NCI-H748 (cell line): ENCODE measurements at regions not wholly inside any gene's neighbourhood (a gene's known extent, or its start where the extent isn't known, plus 50 kb on each side); places are given as distances from the start of the nearest gene placed in this dataset.

ENCODE experiments used
- DNase-seq: peaks from one replicate; lab custom pipeline; 2025; ENCODE audit not compliant: unreplicated experiment; lab: John Stamatoyannopoulos, UW

DNA sequence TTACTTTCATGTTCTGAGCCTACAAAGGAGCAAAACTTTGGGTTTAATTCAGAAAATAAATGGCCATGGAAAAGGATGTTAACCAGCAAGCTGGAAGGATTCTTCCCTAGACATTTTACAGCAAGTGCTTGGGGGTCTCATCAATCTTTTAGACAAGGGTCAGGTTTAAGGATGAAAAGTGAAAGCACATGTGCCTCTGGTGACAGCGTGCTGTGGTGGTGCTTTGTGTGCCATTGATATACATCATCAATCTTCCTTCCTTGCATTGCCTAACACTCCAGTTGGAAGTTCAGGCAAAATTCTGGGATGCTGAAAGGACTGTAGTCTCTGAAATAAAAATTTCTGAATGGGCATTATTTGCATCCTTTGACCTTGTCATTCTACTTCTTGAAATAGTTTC is 171.2 kb downstream of the KCNE4 start:
- no peak for DNase-seq

DNA sequence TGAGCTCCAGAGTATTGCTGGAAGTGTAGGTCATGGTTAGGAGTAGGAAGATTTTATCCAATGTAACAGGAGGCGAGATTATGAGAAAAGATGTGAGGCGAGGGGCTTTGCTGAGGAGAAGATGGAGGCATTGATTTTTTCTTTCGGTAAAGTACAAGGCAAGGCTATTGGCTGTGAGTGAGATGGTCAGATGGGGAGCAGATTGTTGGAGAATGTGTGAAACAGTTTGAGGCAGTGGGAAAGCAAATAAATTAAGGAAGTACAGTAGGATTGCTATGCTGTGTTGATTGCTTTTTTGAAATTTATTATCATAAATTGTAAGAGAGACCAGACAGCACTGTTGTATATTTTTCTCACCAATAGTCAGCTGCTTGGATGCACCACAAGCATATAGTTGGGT is 173.3 kb downstream of the KCNE4 start:
- DNase-seq: no peak

DNA sequence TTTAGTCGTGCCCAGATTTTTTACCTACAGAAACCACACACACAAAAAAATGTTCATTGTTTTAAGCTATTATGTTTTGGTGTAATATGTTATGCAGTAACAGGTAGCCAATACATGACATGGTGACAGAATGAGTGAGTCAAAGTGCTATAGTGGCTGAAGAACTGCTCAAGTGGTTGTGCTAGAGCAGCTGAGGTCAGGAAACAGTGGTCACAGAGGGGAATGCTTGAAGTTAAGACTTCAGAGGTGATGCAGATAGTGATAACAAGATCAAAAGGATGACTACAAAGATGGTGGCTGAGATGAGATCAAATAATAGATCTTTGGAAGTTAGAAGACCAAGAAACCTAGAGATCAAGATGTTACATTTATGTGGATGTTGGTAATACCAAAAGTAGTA is 174.3 kb downstream of the KCNE4 start:
- DNase-seq: no peak

DNA sequence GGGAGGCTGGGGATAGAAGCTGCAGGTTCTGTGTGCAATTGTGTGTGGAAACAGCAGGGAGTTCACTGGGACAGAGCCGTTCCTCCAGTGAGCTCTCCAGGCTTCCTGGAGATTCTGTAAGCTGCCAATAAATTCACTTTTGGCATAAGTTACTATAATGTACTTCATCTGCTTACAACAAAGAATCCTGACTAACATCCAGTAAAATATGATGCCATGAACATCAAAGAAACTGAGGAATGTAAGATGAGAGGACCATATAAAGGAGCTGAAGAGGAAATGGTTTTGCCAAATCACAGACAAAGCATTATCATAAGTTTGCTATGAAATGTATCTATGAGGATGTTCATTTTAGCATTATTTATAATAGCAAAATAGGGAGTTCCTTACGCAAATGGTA is 175.3 kb downstream of the KCNE4 start:
- DNase-seq: no peak

DNA sequence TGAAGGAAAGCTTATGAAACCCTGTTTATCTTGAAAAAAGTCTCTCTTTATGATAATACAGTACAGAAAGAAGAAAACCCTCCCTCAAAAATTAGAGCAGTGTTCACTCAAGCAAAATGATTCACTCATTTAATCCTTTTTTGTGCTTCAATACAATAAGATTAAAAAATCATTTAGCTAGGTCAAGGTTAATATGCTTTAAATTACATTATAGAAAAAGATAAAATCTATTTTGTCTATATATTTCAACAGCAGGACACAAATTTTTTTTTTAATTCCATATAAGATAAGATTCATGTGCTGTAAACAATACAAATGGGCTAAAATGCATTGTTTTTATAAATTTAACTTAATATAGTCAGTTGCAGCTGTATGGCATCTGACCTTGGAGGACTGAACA is 176.9 kb downstream of the KCNE4 start:
- DNase-seq: no peak

DNA sequence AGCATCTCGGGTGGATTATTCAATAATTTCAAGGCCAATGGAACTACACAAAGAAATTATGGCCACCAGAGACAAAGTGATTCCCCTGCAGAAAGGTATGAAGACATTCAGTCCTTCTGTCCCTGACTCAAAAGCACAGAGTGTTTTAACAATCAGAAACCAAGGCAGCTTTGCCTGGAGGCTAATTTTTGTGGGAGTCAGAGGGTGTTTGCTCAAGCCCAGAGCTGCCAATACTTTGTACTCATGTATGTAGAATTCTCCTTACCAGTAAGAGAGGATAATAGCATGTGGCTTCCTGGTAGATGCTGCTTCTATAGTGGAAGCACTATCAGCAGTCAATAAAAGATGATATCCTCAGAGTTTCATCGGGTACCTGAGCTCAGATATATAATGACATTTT is 178.4 kb downstream of the KCNE4 start:
- no peak for DNase-seq

DNA sequence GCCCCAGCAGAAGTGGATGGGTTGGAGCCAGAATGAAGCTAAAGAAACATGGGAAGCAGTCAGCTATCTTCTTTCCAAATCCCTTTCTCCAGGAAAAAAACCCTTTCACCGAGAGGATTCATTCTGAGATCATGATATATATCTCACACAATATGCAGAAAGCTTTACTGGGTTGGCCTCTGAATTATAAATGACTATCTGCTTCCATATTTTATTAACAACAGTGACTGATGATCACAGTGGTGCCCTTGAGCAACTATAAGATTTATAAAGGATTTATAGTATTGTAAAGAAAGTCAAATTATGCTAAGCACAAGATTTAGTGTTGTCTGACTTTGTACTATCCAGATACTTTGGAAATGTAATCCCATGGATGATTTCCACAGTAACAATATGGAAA is 180.3 kb downstream of the KCNE4 start:
- DNase-seq: no peak

DNA sequence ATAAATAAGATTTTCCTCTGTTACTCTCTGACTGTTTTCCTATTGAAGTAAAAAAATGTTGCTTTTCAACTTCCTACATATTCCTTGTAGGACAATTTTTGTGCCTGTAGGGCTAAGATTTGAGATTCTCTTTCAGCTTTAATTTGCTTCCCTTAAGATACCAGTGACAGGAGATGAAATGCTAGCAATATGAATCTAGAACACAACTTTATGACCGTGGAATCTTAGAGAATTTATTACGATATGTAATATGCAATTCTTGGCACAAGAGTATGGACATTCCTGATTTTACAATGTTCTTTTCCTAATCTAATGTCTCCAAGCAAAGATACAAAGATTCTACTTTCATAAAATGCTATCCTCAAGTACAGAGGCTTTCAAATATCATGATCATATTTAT is 180.9 kb downstream of the KCNE4 start:
- DNase-seq: no peak

DNA sequence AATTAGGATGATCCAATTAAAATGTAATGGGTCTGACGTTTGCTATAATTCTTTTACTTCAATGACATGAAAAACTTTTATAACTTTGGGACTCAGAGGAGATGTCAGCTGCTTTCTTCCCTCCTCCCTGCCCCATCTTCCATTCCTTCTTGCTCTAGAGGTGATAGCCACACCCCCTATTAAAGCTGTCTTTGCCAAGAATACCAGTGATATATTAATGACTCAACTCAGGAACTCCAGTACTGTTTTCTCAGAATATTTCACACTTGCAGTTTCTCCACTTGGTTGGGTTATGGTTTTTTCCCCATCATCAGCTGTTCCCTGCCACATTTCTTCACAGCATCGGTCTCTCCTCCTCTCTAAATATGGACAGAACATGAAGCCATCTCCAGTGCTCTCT is 184.0 kb downstream of the KCNE4 start:
- DNase-seq: no peak

DNA sequence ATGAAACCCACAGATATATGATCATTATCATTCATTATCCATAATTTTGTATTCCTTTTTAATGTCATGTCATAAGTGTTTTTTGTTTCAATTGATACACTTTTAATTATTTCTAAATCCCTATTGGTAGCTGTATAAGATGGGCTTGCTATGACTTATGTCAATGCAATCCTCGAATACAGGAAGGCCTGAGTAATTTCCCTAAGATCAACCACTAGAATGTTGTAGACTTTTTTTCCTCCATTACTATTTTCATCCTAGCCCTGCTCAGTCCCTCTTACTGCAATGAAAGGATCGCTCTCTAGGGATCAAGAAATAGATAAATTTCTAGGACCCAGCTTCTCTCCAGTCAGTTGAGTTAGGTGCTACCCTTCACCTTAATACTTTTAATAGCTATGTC is 186.3 kb downstream of the KCNE4 start:
- DNase-seq: no peak

DNA sequence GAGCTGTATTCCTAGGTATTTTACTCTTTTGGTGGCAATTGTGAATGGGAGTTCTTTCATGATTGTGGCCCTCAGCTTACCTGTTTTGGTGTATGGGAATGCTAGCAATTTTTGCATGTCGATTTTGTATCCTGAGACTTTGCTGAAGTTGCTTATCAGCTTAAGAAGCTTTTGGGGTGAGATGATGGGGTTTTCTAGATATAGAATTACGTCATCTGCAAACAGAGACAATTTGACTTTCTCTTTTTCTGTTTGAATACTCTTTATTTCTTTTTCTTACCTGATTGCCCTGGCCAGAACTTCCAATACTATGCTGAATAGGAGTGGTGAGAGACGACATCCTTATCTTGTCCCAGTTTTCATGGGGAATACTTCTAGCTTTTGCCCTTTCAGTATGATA is 191.2 kb downstream of the KCNE4 start:
- no peak for DNase-seq

DNA sequence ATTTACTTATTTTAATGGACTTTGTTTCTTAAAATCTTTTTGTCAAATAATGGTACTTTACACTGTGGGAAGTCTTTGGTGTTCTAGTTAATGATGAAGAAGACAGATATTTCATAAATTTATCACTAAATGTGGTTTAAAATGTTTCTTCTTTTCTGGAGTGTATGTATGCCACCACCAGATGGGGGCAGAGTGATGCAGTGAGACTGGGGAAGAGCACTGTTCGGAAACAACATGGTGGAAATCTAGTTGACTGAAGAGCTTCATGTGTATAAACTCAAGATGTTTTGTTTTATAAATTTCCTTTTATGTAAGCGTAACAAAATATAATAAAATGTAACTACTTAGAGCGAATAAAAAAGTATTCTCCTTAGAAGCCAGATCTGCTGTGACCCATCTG is 195.1 kb downstream of the KCNE4 start:
- peak; percentile 64 for DNase-seq

DNA sequence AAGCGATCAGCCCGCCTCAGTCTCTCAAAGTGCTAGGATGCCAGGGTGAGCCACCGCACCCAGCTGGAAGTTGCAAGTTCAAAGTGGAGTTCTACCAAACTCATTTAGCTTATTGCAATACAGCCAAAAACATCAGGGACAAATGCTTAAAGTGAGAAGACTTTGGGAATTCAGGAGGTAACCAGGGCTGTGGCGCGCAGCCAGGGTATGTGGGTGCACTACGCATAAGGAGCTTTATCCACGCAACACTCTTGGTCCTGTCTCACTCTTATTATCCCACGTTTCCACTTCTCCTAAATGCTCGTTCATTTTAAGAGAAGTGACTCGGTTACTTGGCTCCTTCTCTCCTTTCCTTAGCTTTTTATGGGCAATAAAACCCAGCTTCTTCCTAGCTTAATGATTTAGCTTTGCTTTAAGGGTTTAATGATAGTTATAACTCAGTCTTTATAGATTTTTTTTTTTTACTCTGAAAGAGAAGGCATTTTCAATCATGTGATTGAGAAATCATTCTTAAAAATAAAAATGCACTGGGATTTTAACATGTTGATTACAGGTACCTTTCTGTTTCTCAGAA is 199.8 kb downstream of the KCNE4 start:
- no peak for DNase-seq

DNA sequence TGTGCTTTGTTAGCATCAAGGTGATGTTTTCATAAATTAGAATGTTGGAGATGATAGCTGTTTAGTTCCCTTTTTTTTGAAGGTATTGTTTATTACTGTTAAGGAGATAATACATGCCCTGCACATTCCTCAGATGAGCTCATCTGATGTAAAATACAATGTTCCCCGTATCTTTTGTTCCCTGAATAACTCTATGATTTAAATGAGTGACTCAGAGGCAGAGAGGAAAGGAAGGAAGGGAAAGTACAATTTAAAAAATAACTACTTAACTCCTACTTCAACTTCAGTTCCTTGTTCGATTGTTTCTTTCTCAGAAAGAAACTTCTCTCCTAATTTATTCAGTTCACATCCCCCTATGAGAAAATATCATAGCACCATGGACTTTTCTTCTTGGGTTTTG is 208.7 kb downstream of the KCNE4 start:
- DNase-seq: no peak

DNA sequence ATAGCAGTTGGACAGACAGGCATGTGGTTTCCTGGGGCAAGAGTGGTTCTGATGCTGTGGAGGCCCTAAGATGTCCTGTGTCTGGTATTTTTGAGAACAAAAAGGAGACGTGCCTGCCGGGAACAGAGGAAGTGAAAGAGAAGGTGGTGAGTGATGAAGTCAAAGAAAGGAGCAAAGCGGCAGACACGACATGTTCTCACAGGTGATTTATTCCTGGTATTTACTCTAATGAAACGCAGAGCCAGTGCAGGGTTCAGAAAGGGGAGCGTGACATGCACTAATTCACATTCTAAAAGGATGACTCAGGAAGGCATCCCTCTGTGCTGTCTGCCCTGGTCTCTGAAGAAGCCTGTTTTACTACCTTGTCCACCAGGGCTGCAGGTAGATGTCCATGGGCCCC is 211.0 kb downstream of the KCNE4 start:
- no peak for DNase-seq

DNA sequence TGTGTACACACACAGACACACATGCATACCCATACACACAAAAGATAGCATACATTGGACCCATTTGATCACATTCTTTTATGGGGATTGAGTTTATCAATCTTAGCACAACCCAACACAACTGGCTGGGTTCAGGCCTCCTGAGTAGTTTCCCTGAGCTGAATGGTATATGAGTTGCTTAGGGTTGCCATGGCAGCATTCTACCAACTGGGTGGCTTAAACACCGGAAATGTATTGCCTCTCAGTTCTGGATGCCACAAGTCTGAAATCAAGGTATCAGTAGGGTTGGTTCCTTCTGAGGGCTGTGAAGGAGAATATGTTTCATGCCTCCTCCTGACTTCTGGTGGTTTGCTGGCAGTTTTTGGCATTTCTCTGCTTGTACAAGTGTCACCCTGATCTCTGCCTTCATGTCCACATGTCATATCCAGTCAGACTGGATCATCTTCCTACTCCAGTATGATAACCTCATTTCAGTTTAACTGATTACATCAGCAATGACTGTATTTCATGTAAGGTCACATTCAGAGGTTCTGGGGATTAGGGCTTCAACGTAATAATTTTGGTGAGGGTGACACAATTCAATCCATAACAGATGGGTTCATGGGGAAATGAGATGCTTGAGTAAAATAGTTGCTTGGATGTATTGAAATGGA is 212.7 kb downstream of the KCNE4 start:
- DNase-seq: peak; percentile 6

DNA sequence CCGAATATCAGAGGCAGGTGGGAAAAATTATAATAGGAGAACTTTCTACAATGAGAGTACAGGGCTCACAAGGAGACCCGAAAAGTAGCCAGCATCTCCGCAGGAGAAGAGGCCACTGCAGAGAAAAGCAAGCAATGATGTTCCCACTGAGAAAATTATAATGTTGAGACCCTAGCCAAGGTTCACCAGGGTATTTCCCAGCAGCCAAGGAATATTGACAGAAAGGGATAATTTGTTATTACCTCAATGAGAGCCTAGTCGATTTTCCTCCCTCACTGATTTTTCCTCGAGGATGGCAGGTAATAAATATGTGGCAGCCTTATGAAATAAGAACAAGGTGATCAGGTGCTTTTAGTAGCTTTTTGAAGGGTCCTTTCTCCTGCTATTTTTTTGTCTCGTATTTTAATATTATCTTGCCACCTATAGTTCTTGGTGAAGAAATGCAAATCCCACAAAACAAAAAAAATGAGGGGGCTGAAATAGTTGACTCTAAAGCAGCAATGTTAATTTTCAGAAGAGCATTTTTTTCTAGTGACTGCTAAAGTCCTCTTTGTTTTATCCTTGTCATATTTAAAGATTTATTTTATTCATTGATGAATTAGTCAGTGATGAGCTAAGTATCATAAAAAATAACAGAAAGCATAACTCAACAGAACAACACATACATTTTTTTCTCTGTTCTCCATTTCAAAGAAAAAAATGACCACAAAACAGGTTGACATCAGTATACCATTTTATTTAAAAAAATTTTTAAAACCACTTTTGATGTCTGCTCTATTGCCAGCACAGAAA is 215.4 kb downstream of the KCNE4 start:
- no peak for DNase-seq

DNA sequence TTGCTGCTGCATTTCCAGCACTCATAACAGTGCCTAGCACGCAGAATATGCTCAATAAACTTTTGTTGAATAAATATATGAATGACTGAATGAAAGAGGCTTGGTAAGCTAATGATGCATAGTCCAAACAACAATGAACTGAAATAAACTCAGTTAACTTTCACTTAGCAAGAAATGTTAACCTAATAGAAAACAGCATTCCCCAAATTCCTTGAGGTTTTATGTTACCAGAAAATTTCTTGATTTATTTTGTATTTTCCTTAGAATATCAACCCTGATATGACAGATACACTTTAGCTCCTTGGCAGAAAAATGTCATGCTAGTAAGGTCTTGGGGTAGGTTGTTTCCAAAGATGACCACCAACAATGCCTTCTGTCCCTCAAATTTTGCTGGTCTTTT is 217.4 kb downstream of the KCNE4 start:
- DNase-seq: no peak

DNA sequence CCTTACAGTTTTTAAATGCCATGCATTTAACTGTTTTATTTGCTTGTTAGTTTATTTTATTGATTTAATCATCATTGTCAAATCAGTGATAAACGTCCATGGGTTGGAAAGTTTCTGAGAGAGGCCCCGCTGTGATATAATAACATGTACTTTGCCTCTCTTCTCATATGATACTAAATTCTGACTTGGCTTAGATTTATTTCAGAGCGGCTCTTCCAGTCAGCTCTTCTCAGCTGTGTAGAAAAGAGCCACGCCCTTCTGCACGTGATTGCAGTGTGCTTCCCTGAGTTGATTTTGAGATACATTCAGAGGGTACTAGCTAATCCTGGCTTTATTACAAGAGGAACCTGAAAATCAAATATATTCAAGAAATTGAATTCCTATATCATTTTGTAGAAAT is 218.6 kb downstream of the KCNE4 start:
- peak; percentile 16 for DNase-seq

DNA sequence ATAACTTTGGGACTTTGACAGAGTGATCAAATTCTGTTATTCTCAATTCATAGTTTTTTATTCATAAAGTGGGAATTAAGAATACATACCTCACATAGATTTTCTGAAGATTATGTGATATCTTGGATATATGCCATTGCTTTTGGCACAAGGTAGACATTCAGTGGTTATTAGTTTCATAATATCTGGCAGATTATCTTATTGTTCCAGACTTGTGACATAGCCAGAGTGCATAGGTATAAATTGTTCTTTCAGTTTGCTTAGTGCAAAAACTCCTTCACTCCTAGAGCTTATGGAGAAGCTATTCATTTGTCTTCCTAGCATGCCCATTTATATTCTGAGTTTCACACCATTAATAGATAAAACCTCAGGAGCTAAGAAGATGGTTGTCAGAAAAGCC is 222.0 kb downstream of the KCNE4 start:
- no peak for DNase-seq

DNA sequence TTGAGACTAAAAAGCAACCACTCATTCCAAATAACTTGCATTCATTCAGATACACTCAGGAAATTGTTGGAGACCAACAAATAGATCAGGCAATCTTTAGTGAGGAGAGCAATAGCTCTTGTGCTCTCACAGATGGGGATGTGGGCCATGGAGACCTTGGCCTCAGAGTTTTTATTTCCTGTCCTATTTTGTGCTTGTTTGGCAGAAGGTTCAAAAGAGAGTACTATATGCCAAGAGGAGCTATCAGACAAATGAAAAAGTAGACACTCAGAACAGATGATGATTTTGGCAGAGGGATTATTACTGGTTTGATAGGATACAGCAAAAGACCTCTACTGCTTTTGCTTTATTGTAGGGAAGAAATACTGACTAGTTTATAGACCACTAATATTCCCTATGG is 230.2 kb downstream of the KCNE4 start:
- DNase-seq: no peak

DNA sequence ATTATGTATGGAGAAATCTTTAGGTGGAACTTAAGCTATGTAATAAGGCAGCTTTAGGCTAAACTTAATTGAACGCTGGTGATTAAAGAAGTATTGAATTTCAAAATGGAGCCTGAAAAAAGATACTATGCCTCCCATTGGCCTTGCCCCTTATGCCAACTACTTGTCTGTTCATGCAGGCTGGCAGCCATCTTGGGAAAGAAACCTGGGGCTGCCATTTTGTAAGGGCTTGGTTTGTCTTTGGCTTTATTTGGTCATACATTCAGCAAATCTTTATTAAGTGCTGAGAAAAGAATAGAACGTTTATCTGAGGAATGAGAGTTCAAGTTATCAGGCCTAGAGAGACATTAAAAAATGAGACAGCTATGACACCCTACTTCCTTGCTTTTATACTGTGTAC is 231.3 kb downstream of the KCNE4 start:
- no peak for DNase-seq

DNA sequence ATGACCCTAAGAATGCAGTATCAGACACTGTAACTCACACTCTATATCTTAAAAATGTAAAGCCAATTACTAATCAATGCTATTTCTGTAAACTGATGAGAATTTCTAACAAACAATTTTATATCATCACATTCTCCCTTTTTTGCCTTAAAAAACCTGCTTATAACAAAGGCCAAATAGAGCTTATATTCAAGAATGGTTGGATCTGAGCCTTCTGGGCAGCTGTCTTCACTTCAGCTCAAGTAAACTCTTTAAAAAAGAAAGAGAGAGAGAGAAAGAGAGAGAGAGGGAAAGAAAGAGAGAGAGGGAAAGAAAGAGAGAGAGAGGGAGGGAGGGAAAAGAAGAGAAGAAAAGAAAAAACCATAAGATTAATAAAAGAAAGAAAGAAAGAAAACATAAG is 231.8 kb downstream of the KCNE4 start:
- DNase-seq: no peak
